ENCODE measurements at regions not wholly inside any gene's neighbourhood (a gene's known extent, or its start where the extent isn't known, plus 50 kb on each side); places are given as distances from the start of the nearest gene placed in this dataset.
A peak's percentile ranks its signal among the peaks of the same experiment; 100 is the strongest.

GRCh38 chr9:108054131-108054630, 564.6 kb upstream of the KLF4 start:
- H3K27ac ChIP-seq: no peak overlapping the region
- TF ChIP-seq CTCF (IDR thresholded peaks at IDR 0.05): no peak
- TF ChIP-seq POLR2A (IDR thresholded peaks at IDR 0.05): no peak
- H3K36me3 ChIP-seq: no peaks in the 10 kb centered on the region
- no peak for ATAC-seq
- H3K4me3 ChIP-seq: no peak overlapping the region
- 61% methylated on average over 3 of the region's 3 CpGs for WGBS (ENCODE audit: insufficient coverage, low coverage, low lambda C conversion rate, missing lambda C conversion rate)
- DNase-seq: no peak
- H3K4me1 ChIP-seq: no peaks in the 10 kb centered on the region
- no peaks in the 10 kb centered on the region for H3K27me3 ChIP-seq
- H3K9me3 ChIP-seq: no peaks in the 10 kb centered on the region
- intact Hi-C loops (cut with DNase I): no loop called here

- H3K9me3 ChIP-seq: no peaks in the 10 kb centered on the region
- peak in 2 of 3 donors; percentile 38 to 54 for DNase-seq
- 33% methylated on average over 12 of the region's 12 CpGs for WGBS (ENCODE audit: insufficient coverage, low coverage, low lambda C conversion rate, missing lambda C conversion rate)
- H3K27ac ChIP-seq: no peak overlapping the region
- H3K27me3 ChIP-seq: no peaks in the 10 kb centered on the region
- intact Hi-C loops (cut with DNase I): no loop called here
- H3K36me3 ChIP-seq: no peaks in the 10 kb centered on the region
- no peak overlapping the region for H3K4me3 ChIP-seq
- no peaks in the 10 kb centered on the region for H3K4me1 ChIP-seq
- TF ChIP-seq CTCF (IDR thresholded peaks at IDR 0.05) (no peak), POLR2A (IDR thresholded peaks at IDR 0.05) (no peak)
- ATAC-seq: peak in 3 of 4 donors; percentile 48 to 61 (median 59)
Observed at GRCh38 chr9:108053555-108054061, 564.0 kb upstream of the KLF4 start.

GRCh38 chr9:108052431-108053080, 563.0 kb upstream of the KLF4 start:
- no peak for DNase-seq
- Histone ChIP-seq H3K36me3 (no peaks in the 10 kb centered on the region), H3K27ac (no peak overlapping the region), H3K4me3 (no peak overlapping the region), H3K4me1 (no peaks in the 10 kb centered on the region), H3K9me3 (no peaks in the 10 kb centered on the region), H3K27me3 (no peaks in the 10 kb centered on the region)
- WGBS (ENCODE audit: insufficient coverage, low coverage, low lambda C conversion rate, missing lambda C conversion rate): 63% methylated on average over 7 of the region's 7 CpGs
- intact Hi-C loops (cut with DNase I): no loop called here
- ATAC-seq: no peak
- TF ChIP-seq POLR2A (IDR thresholded peaks at IDR 0.05): no peak
- TF ChIP-seq CTCF (IDR thresholded peaks at IDR 0.05): no peak

- no peak for DNase-seq
- no peak overlapping the region for H3K27ac ChIP-seq
- no peaks in the 10 kb centered on the region for H3K36me3 ChIP-seq
- intact Hi-C loops (cut with DNase I): no loop called here
- H3K4me1 ChIP-seq: no peaks in the 10 kb centered on the region
- TF ChIP-seq POLR2A (IDR thresholded peaks at IDR 0.05) (no peak), CTCF (IDR thresholded peaks at IDR 0.05) (no peak)
- no peaks in the 10 kb centered on the region for H3K27me3 ChIP-seq
- H3K4me3 ChIP-seq: no peak overlapping the region
- no peak for ATAC-seq
- WGBS (ENCODE audit: insufficient coverage, low coverage, low lambda C conversion rate, missing lambda C conversion rate): 72% methylated on average over 4 of the region's 4 CpGs
- no peaks in the 10 kb centered on the region for H3K9me3 ChIP-seq
Observed at GRCh38 chr9:108050894-108051293, 561.3 kb upstream of the KLF4 start.

Data from right lobe of liver (tissue), 6 donors.